ENCODE measurements at regions not wholly inside any gene's neighbourhood (a gene's known extent, or its start where the extent isn't known, plus 50 kb on each side); places are given as distances from the start of the nearest gene placed in this dataset.

GRCh38 chr1:234913771-234914170 is 214.9 kb downstream of the TOMM20 start:
- TF ChIP-seq POLR2A (IDR thresholded peaks at IDR 0.05), result no peak
- no peak for TF ChIP-seq CTCF (IDR thresholded peaks at IDR 0.05)
